ENCODE measurements at regions not wholly inside any gene's neighbourhood (a gene's known extent, or its start where the extent isn't known, plus 50 kb on each side); places are given as distances from the start of the nearest gene placed in this dataset.

DNA sequence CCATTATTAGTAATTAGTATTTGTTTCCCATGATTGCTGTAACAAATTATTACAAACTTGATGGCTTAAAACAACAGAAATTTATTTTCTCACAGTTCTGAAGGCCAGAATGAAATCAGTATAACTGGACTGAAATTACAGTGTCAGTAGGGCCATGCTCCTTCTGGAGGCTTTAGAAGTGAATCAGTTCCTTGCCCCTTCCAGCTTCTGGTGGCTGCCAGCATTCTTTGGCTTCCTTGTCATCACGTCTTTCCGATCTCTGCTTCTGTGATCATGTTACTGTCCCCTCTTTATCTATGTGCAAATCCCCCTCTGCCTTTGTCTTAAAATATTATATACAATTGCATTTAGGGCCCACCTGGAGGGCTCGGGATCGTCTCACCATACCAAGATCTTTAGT lies 92.0 kb downstream of the FOXB1 start:
- Histone ChIP-seq H3K9me3 (replicated peaks; ENCODE audit: low read length) (no peaks in the 10 kb centered on the region), H3K4me3 (ENCODE audit: low read length) (no peak overlapping the region), H3K27me3 (ENCODE audit: control insufficient read depth, insufficient read depth, low read length) (peaks cover 4% of the 10 kb centered on the region), H3K4me1 (ENCODE audit: control insufficient read depth, insufficient read depth, low read length) (peaks cover 20% of the 10 kb centered on the region), H3K9ac (ENCODE audit: low read depth, low read length) (no peak overlapping the region), H3K4me2 (ENCODE audit: low read length) (peak overlapping the region; percentile 25), H3K36me3 (ENCODE audit: insufficient read depth, low read length) (no peaks in the 10 kb centered on the region)

DNA sequence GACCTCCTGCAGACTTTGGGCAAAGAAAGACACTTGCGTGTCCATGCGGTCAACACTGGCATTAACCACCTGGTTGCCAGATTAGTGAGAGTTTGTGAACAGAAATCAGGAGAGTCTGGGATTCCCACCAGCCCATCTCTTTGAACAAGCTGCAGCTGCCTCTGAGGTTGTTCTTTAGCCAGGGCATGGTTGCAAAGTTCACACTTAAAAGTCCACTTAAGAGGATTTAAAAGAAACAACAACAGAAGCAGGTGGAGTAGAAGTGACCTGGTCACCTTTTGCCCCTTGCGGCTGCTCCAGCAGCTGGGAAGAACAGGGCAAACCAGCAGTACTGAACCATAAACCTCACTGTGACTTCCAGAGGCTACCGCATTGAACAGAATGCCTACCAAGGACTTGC lies 97.3 kb downstream of the FOXB1 start:
- Histone ChIP-seq H3K27me3 (ENCODE audit: control insufficient read depth, insufficient read depth, low read length) (peaks cover 40% of the 10 kb centered on the region), H3K9me3 (replicated peaks; ENCODE audit: low read length) (no peaks in the 10 kb centered on the region), H3K4me1 (ENCODE audit: control insufficient read depth, insufficient read depth, low read length) (peaks cover 1% of the 10 kb centered on the region), H3K36me3 (ENCODE audit: insufficient read depth, low read length) (no peaks in the 10 kb centered on the region), H3K4me2 (ENCODE audit: low read length) (no peak overlapping the region), H3K4me3 (ENCODE audit: low read length) (no peak overlapping the region), H3K9ac (ENCODE audit: low read depth, low read length) (no peak overlapping the region)

DNA sequence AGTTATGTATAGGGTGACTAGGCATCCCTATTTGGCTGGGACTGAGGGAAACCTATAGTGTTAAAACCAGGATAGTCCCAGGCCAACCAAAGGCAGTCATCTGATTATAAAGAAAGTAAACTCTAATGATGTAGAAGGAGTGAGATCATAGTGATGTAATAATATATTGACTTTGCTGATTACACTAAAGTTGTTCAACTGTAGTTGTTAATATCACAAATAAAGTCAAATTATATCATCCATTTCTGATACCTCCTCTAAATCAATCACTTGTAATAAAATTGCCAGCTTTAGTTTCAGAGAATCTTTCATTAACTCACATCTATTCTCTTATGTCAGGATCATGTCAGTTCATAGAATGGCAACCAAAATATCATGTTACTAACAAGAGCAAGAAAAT lies 98.6 kb downstream of the FOXB1 start:
- Histone ChIP-seq H3K27me3 (ENCODE audit: control insufficient read depth, insufficient read depth, low read length) (peaks cover 51% of the 10 kb centered on the region), H3K4me1 (ENCODE audit: control insufficient read depth, insufficient read depth, low read length) (no peaks in the 10 kb centered on the region), H3K36me3 (ENCODE audit: insufficient read depth, low read length) (no peaks in the 10 kb centered on the region), H3K4me3 (ENCODE audit: low read length) (no peak overlapping the region), H3K9ac (ENCODE audit: low read depth, low read length) (no peak overlapping the region), H3K9me3 (replicated peaks; ENCODE audit: low read length) (no peaks in the 10 kb centered on the region), H3K4me2 (ENCODE audit: low read length) (no peak overlapping the region)

DNA sequence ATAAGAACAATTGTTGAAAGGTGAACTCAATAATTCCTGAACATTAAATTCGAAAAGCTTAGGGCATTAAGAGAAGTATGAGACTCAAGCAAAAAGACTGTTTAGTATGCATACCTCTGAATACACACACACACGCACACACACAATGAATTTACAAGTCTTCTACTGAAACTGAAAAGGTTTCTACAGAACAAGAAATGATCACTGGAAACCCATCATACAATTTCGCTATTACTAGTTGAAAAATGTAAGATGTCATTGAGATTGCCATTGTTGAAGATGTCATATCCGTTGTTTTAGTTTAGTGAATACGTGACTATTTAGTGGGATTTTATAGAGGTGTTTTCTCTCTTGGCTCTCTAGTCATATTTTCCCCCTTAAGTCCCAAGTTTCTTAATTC lies 106.8 kb downstream of the FOXB1 start:
- Histone ChIP-seq H3K9me3 (replicated peaks; ENCODE audit: low read length) (no peaks in the 10 kb centered on the region), H3K4me3 (ENCODE audit: low read length) (no peak overlapping the region), H3K4me1 (ENCODE audit: control insufficient read depth, insufficient read depth, low read length) (no peaks in the 10 kb centered on the region), H3K36me3 (ENCODE audit: insufficient read depth, low read length) (no peaks in the 10 kb centered on the region), H3K4me2 (ENCODE audit: low read length) (no peak overlapping the region), H3K9ac (ENCODE audit: low read depth, low read length) (no peak overlapping the region), H3K27me3 (ENCODE audit: control insufficient read depth, insufficient read depth, low read length) (peaks cover 29% of the 10 kb centered on the region)

DNA sequence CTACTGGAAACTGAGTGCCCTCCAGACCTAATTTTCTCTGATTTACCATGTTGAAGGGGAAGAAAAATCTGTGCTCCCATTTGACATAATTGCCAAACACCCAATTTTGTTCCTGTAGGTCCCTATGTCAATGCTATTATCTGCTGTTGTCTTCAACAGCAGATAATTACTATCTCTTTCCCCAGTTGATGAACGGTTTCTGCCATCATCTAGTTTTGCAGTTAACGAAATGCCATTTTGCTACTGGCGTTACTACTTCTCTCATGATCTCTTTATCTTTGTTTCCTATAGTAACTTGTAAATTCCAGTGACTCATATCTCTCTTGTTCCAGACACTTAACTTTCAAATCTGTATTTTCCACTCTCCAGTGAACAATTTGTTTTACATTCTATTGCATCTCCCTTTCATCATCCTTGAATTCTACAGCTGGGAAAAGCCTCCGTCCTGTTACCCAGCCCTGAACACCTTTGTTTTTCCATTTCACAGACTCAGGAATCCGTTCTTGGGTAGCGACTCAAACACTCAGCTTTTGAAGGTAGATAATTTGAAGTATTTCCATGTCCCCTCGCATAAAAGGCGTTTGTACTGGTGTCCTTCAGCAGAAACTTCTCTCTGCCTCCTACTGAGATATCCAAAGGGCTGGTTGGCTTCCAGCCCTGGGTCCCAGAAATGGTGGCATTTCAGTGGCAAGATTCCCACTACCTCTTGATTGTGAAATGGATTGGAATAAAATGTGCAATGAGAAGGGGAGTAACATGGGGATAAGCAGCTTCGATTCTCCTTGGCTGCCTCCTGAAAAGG lies 111.7 kb downstream of the FOXB1 start:
- H3K36me3 ChIP-seq (ENCODE audit: insufficient read depth, low read length), result no peaks in the 10 kb centered on the region
- H3K4me3 ChIP-seq (ENCODE audit: low read length), result no peak overlapping the region
- H3K4me1 ChIP-seq (ENCODE audit: control insufficient read depth, insufficient read depth, low read length), result no peaks in the 10 kb centered on the region
- no peak overlapping the region for H3K9ac ChIP-seq (ENCODE audit: low read depth, low read length)
- no peaks in the 10 kb centered on the region for H3K9me3 ChIP-seq (replicated peaks; ENCODE audit: low read length)
- peaks cover 53% of the 10 kb centered on the region for H3K27me3 ChIP-seq (ENCODE audit: control insufficient read depth, insufficient read depth, low read length)
- H3K4me2 ChIP-seq (ENCODE audit: low read length), result no peak overlapping the region

DNA sequence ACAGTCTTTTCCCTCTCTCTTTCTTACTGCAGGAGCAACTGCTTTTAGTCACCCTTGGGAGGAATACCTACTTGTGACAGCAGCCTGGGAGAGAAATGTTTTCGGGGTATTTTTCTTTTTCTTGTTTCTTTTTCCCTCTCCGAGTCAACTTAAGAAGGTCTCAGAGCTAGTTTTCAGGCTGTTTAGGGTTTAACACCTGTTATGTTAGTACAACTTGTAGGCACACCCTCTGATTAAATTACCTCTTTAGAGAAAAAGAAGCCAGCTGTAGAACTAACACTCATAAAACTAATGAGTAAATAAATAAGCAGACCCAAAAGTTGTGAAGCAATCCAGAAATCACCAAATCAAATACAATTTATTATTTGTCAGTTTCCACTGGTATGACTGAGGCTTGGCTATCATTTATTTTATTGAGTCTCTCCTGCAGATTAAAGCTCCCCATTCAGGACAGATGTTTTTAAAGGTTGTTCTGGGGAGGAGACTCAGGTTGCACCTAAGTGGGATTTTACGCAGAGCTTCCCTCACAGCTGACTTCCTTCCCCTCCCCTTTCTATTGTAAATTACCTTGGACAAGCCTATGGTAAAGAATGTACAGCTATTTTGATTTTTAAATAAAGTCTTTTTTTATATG lies 112.5 kb downstream of the FOXB1 start:
- H3K4me3 ChIP-seq (ENCODE audit: low read length), result no peak overlapping the region
- no peaks in the 10 kb centered on the region for H3K9me3 ChIP-seq (replicated peaks; ENCODE audit: low read length)
- no peak overlapping the region for H3K4me2 ChIP-seq (ENCODE audit: low read length)

DNA sequence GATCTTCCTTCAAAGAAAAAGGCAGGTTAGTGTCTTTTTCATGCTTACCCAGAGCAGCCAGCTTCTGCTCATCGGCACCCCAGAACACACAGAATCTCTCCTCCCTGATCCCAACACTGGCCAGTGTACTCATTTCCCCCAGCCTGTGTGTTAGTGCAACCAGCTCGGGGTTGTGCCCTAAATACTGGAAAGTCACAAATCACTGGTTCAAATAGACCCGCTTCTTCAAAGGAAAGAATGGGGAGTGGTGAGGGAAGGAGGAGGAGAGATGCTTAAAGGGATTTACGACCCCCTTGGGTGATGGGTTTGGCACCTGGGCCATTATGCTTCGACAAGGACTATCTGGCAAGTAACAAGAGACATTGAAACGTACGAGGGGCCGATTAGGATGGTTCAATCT lies 114.0 kb downstream of the FOXB1 start:
- no peak overlapping the region for H3K4me3 ChIP-seq (ENCODE audit: low read length)
- H3K27me3 ChIP-seq (ENCODE audit: control insufficient read depth, insufficient read depth, low read length), result peaks cover 70% of the 10 kb centered on the region
- H3K9ac ChIP-seq (ENCODE audit: low read depth, low read length), result no peak overlapping the region
- H3K4me1 ChIP-seq (ENCODE audit: control insufficient read depth, insufficient read depth, low read length), result no peaks in the 10 kb centered on the region
- no peaks in the 10 kb centered on the region for H3K9me3 ChIP-seq (replicated peaks; ENCODE audit: low read length)
- H3K4me2 ChIP-seq (ENCODE audit: low read length), result no peak overlapping the region
- H3K36me3 ChIP-seq (ENCODE audit: insufficient read depth, low read length), result no peaks in the 10 kb centered on the region

More for the DNA sequence above, 112.5 kb downstream of the FOXB1 start:
- Histone ChIP-seq H3K9ac (ENCODE audit: low read depth, low read length) (no peak overlapping the region), H3K36me3 (ENCODE audit: insufficient read depth, low read length) (no peaks in the 10 kb centered on the region), H3K4me1 (ENCODE audit: control insufficient read depth, insufficient read depth, low read length) (no peaks in the 10 kb centered on the region), H3K27me3 (ENCODE audit: control insufficient read depth, insufficient read depth, low read length) (peaks cover 56% of the 10 kb centered on the region)

DNA sequence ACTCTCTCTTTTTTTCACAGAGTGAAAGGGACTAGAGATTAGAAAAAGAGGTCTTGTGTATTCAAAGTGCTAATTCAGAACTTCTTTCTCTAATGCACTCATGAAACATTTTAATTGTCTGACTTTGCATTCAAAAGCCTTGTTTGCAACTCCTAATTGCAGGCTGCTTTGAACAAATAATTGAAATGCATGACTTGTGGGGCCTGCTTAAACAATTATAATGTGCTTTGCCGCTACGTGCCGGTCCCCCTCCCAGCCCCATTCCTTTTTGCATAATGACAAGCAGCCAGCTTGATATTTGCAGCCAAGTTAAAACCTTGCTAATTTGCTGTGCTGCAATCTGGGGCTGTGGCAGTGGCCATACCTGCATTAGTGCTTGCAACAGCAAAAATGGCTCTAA lies 114.5 kb downstream of the FOXB1 start:
- Histone ChIP-seq H3K4me1 (ENCODE audit: control insufficient read depth, insufficient read depth, low read length) (no peaks in the 10 kb centered on the region), H3K36me3 (ENCODE audit: insufficient read depth, low read length) (no peaks in the 10 kb centered on the region), H3K9ac (ENCODE audit: low read depth, low read length) (no peak overlapping the region), H3K4me2 (ENCODE audit: low read length) (no peak overlapping the region), H3K9me3 (replicated peaks; ENCODE audit: low read length) (no peaks in the 10 kb centered on the region), H3K4me3 (ENCODE audit: low read length) (no peak overlapping the region), H3K27me3 (ENCODE audit: control insufficient read depth, insufficient read depth, low read length) (peaks cover 70% of the 10 kb centered on the region)

DNA sequence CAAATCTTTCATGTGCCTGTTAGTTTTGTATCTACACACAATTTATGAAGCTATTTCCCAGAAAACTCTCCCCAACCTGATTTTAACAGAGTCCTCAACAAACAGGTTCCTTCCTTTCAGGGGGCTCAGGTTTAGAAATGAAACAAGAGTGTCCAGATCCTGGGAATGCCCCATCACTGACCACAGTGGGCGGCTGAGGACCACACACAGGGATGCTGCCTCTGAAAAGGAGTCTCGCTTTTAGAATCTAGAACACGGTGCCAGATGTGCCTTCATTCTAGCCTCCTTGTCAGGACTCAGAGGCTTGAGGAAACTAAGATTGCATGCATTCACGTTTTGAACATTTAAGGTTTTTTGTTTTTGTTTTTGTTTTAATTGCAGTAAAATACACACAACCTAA lies 115.0 kb downstream of the FOXB1 start:
- Histone ChIP-seq H3K4me3 (ENCODE audit: low read length) (no peak overlapping the region), H3K4me2 (ENCODE audit: low read length) (no peak overlapping the region), H3K4me1 (ENCODE audit: control insufficient read depth, insufficient read depth, low read length) (no peaks in the 10 kb centered on the region), H3K36me3 (ENCODE audit: insufficient read depth, low read length) (no peaks in the 10 kb centered on the region), H3K9ac (ENCODE audit: low read depth, low read length) (no peak overlapping the region), H3K27me3 (ENCODE audit: control insufficient read depth, insufficient read depth, low read length) (peaks cover 69% of the 10 kb centered on the region), H3K9me3 (replicated peaks; ENCODE audit: low read length) (no peaks in the 10 kb centered on the region)

DNA sequence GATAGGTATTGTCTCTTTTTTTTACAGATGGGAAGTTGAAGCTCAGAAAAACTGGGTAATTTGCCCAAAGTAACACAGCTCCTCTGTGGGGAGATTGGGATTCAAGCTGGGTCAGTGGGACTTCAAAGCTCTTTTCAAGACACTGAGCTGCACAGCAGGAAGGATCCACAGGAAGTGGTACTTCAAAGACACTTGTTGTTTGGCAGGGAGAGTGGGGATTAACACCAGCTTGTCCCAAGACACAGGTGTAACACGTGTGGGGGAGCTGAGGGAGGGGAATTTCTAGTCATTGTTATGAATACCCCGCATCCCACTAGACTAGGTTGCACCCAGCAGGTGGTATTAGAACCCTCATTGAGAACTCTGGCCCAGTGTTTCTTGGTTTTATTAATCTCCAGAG lies 116.0 kb downstream of the FOXB1 start:
- no peak overlapping the region for H3K9ac ChIP-seq (ENCODE audit: low read depth, low read length)
- no peak overlapping the region for H3K4me3 ChIP-seq (ENCODE audit: low read length)
- H3K27me3 ChIP-seq (ENCODE audit: control insufficient read depth, insufficient read depth, low read length), result peaks cover 73% of the 10 kb centered on the region
- H3K36me3 ChIP-seq (ENCODE audit: insufficient read depth, low read length), result no peaks in the 10 kb centered on the region
- H3K4me1 ChIP-seq (ENCODE audit: control insufficient read depth, insufficient read depth, low read length), result no peaks in the 10 kb centered on the region
- H3K9me3 ChIP-seq (replicated peaks; ENCODE audit: low read length), result no peaks in the 10 kb centered on the region
- H3K4me2 ChIP-seq (ENCODE audit: low read length), result no peak overlapping the region

DNA sequence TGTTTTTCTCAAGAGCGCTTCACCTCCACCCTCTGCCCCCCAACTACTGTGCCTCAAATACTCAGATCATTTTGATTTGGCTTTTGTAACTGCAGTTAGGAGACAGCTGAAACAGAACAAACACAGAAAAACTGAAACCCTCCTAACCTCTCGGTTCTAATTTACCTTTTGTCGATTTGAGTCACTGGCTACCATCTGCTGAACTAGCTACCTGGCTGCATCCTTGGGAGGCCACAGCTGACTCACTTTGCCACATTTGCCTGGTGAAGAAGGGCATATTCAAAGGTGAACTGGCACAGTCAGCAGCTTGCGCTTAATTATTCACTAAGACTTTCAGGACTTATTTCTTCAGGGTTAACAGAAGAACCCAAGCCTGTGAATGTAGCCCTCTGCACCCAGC lies 117.7 kb downstream of the FOXB1 start:
- Histone ChIP-seq H3K4me3 (ENCODE audit: low read length) (no peak overlapping the region), H3K9ac (ENCODE audit: low read depth, low read length) (no peak overlapping the region), H3K4me2 (ENCODE audit: low read length) (no peak overlapping the region), H3K4me1 (ENCODE audit: control insufficient read depth, insufficient read depth, low read length) (no peaks in the 10 kb centered on the region), H3K27me3 (ENCODE audit: control insufficient read depth, insufficient read depth, low read length) (peaks cover 66% of the 10 kb centered on the region), H3K9me3 (replicated peaks; ENCODE audit: low read length) (no peaks in the 10 kb centered on the region), H3K36me3 (ENCODE audit: insufficient read depth, low read length) (no peaks in the 10 kb centered on the region)

DNA sequence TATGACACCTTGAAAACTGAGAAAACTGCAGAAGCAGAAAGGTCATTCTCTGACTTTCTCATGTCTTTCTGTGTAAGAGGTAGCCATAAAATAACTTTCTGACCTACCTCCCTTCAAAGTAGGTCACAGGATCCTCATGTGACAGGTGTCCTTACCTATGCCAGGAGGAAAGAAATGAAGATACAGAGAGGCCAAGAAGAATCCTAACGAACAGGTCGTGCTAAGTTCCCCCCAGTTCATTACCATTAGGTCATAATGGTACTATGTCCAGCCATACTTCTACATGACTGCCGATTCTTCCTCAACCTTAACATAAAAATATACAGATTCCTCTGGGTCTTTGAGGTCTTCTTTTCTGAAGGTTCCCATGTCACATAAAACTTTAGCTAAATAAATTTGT lies 118.6 kb downstream of the FOXB1 start:
- Histone ChIP-seq H3K9ac (ENCODE audit: low read depth, low read length) (no peak overlapping the region), H3K9me3 (replicated peaks; ENCODE audit: low read length) (no peaks in the 10 kb centered on the region), H3K4me3 (ENCODE audit: low read length) (no peak overlapping the region), H3K36me3 (ENCODE audit: insufficient read depth, low read length) (no peaks in the 10 kb centered on the region), H3K4me2 (ENCODE audit: low read length) (no peak overlapping the region), H3K4me1 (ENCODE audit: control insufficient read depth, insufficient read depth, low read length) (no peaks in the 10 kb centered on the region), H3K27me3 (ENCODE audit: control insufficient read depth, insufficient read depth, low read length) (peaks cover 62% of the 10 kb centered on the region)

All from skeletal muscle satellite cell (primary cell).